ENCODE measurements at regions not wholly inside any gene's neighbourhood (a gene's known extent, or its start where the extent isn't known, plus 50 kb on each side); places are given as distances from the start of the nearest gene placed in this dataset.

DNA sequence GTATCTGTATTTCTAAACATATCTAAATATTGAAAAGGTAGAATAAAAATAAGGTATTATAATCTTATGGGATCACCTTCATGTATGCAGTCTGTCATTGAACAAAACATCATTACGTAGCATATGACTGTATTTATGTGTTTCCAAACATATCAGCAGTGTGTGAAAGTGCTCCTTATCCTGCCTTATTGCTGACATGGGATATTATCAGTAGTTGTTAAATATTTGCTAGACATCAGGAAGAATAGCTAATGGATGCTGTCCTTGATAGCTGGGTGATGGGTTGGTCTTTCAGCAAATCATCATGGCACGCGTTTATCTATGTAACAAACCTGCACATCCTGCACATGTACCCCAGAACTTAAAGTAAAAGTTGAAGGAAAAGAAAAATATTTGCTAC lies 59.1 kb upstream of the FAM20A start:
- H3K36me3 Mint-ChIP-seq (ENCODE audit: insufficient read depth, unreplicated experiment): no peaks in the 10 kb centered on the region
- POLR2A ChIA-PET: no interaction called here
- intact Hi-C loops (cut with micrococcal nuclease): no loop called here
- DNase-seq (ENCODE audit: unreplicated experiment): no peak
- TF ChIP-seq CTCF (IDR thresholded peaks at IDR 0.05; ENCODE audit: unreplicated experiment): no peak
- H3K9me3 Mint-ChIP-seq (ENCODE audit: unreplicated experiment): peaks cover 13% of the 10 kb centered on the region
- H3K4me3 Mint-ChIP-seq (ENCODE audit: unreplicated experiment): no peak overlapping the region
- no peak overlapping the region for H3K27ac Mint-ChIP-seq (ENCODE audit: low read depth, unreplicated experiment)
- CTCF ChIA-PET: no interaction called here
- no peaks in the 10 kb centered on the region for H3K27me3 Mint-ChIP-seq (ENCODE audit: insufficient read depth, unreplicated experiment)
- BruUV-seq (replicated peaks): no TSS peak
- peaks cover 9% of the 10 kb centered on the region for H3K4me1 Mint-ChIP-seq (ENCODE audit: insufficient read depth, unreplicated experiment)

DNA sequence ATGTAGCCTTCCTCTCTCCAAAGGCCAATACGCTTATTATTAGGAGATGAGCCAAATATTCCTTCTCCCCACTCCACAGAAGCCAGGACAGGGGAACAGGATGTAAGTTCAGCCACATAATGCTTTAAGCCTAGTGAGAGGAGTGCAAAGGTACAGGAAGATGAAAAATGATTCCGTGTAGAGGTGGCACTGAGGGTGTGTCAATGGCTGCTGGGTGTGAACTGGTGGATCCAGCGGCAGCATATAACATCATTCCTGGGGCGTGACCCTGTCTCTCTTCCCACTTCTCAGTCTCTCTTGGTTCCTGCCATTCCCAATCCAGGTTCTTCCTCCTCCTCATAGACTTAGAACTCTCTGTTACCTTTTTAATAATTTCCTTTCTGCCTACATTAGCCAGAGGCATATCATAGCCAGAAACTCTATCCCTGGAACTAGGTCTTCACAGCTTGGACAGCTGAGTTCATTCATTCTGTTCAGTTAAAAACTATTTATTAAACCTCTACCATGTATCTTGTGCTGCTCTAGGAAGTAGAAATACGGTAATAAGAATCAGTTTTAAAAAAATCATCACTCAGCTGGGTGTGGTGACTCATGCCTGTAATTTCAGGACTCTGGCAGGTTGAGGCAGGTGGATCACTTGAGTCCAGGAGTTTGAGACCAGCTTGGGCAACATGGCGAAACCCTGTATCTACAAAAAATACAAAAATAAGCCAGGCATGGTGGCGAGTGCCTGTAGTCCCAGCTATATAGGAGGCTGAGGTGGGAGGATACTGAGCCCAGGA lies 58.0 kb upstream of the FAM20A start:
- intact Hi-C loops (cut with micrococcal nuclease): no loop called here
- ChIA-PET CTCF (interaction anchor here (0.6 kb wide), 1 partner anchor 494 kb away, joined by 3 read pairs; no protein-coding TSS in a partner anchor), POLR2A (no interaction called here)
- H3K27ac Mint-ChIP-seq (ENCODE audit: low read depth, unreplicated experiment): no peak overlapping the region
- TF ChIP-seq CTCF (IDR thresholded peaks at IDR 0.05; ENCODE audit: unreplicated experiment): no peak
- peaks cover 9% of the 10 kb centered on the region for H3K4me1 Mint-ChIP-seq (ENCODE audit: insufficient read depth, unreplicated experiment)
- no peaks in the 10 kb centered on the region for H3K36me3 Mint-ChIP-seq (ENCODE audit: insufficient read depth, unreplicated experiment)
- H3K9me3 Mint-ChIP-seq (ENCODE audit: unreplicated experiment): peaks cover 13% of the 10 kb centered on the region
- H3K4me3 Mint-ChIP-seq (ENCODE audit: unreplicated experiment): no peak overlapping the region
- peak; percentile 32 for DNase-seq (ENCODE audit: unreplicated experiment)
- BruUV-seq (replicated peaks): no TSS peak
- H3K27me3 Mint-ChIP-seq (ENCODE audit: insufficient read depth, unreplicated experiment): no peaks in the 10 kb centered on the region

GRCh38 chr17:68657576-68657975 lies 56.4 kb upstream of the FAM20A start:
- no peak for DNase-seq (ENCODE audit: unreplicated experiment)
- TF ChIP-seq CTCF (IDR thresholded peaks at IDR 0.05; ENCODE audit: unreplicated experiment): no peak
- H3K9me3 Mint-ChIP-seq (ENCODE audit: unreplicated experiment): no peaks in the 10 kb centered on the region
- ChIA-PET CTCF (interaction anchor here (0.6 kb wide), 1 partner anchor 13 kb away, joined by 3 read pairs; no protein-coding TSS in a partner anchor), POLR2A (interaction anchor here (1.6 kb wide), 1 partner anchor 80 kb away, joined by 4 read pairs; no protein-coding TSS in a partner anchor)
- no peak overlapping the region for H3K27ac Mint-ChIP-seq (ENCODE audit: low read depth, unreplicated experiment)
- H3K27me3 Mint-ChIP-seq (ENCODE audit: insufficient read depth, unreplicated experiment): no peaks in the 10 kb centered on the region
- peaks cover 9% of the 10 kb centered on the region for H3K4me1 Mint-ChIP-seq (ENCODE audit: insufficient read depth, unreplicated experiment)
- BruUV-seq (replicated peaks): no TSS peak
- intact Hi-C loops (cut with micrococcal nuclease): no loop called here
- no peak overlapping the region for H3K4me3 Mint-ChIP-seq (ENCODE audit: unreplicated experiment)
- no peaks in the 10 kb centered on the region for H3K36me3 Mint-ChIP-seq (ENCODE audit: insufficient read depth, unreplicated experiment)

GRCh38 chr17:68657166-68657565 lies 56.0 kb upstream of the FAM20A start:
- POLR2A ChIA-PET: interaction anchor here (1.6 kb wide), 1 partner anchor 80 kb away, joined by 4 read pairs; no protein-coding TSS in a partner anchor
- no peaks in the 10 kb centered on the region for H3K27me3 Mint-ChIP-seq (ENCODE audit: insufficient read depth, unreplicated experiment)
- CTCF ChIA-PET: interaction anchor here (0.6 kb wide), 1 partner anchor 13 kb away, joined by 3 read pairs; no protein-coding TSS in a partner anchor

More at GRCh38 chr17:68657166-68657565, 56.0 kb upstream of the FAM20A start:
- Mint-ChIP-seq H3K36me3 (ENCODE audit: insufficient read depth, unreplicated experiment) (no peaks in the 10 kb centered on the region), H3K27ac (ENCODE audit: low read depth, unreplicated experiment) (no peak overlapping the region), H3K4me1 (ENCODE audit: insufficient read depth, unreplicated experiment) (peaks cover 9% of the 10 kb centered on the region), H3K4me3 (ENCODE audit: unreplicated experiment) (no peak overlapping the region), H3K9me3 (ENCODE audit: unreplicated experiment) (no peaks in the 10 kb centered on the region)
- no peak for DNase-seq (ENCODE audit: unreplicated experiment)
- intact Hi-C loops (cut with micrococcal nuclease): no loop called here
- TF ChIP-seq CTCF (IDR thresholded peaks at IDR 0.05; ENCODE audit: unreplicated experiment): no peak
- no TSS peak for BruUV-seq (replicated peaks)

All from MCF 10A (cell line).